ENCODE measurements at regions not wholly inside any gene's neighbourhood (a gene's known extent, or its start where the extent isn't known, plus 50 kb on each side); places are given as distances from the start of the nearest gene placed in this dataset.

- TF ChIP-seq, protein P1, sequence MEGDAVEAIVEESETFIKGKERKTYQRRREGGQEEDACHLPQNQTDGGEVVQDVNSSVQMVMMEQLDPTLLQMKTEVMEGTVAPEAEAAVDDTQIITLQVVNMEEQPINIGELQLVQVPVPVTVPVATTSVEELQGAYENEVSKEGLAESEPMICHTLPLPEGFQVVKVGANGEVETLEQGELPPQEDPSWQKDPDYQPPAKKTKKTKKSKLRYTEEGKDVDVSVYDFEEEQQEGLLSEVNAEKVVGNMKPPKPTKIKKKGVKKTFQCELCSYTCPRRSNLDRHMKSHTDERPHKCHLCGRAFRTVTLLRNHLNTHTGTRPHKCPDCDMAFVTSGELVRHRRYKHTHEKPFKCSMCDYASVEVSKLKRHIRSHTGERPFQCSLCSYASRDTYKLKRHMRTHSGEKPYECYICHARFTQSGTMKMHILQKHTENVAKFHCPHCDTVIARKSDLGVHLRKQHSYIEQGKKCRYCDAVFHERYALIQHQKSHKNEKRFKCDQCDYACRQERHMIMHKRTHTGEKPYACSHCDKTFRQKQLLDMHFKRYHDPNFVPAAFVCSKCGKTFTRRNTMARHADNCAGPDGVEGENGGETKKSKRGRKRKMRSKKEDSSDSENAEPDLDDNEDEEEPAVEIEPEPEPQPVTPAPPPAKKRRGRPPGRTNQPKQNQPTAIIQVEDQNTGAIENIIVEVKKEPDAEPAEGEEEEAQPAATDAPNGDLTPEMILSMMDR (IDR thresholded peaks at IDR 0.05), result no peak
- TF ChIP-seq REST (IDR thresholded peaks at IDR 0.05; ENCODE audit: insufficient read depth in 1 of 2, low read depth in 2 of 2, low read length in 1 of 2) (no peak), SIN3A (IDR thresholded peaks at IDR 0.05; ENCODE audit: borderline replicate concordance, insufficient read depth, low read depth, low read length) (no peak)
These were observed 410.0 kb downstream of the FGF9 start for GRCh38 chr13:22080832-22081231.
